SH-SY5Y (cell line): ENCODE measurements at regions not wholly inside any gene's neighbourhood (a gene's known extent, or its start where the extent isn't known, plus 50 kb on each side); places are given as distances from the start of the nearest gene placed in this dataset.

Experiments used
- GATA2 ChIP-seq: IDR thresholded peaks from 2 replicates; pipeline ENCODE4 v1.6.1; 2011; ENCODE audit warnings: mild to moderate bottlenecking, low read depth, low read length
- GATA3 ChIP-seq: IDR thresholded peaks from 2 replicates; pipeline ENCODE4 v1.6.1; 2011; ENCODE audit warnings: low read depth, mild to moderate bottlenecking, low read length, moderate library complexity

- TF ChIP-seq GATA3 (no peak), GATA2 (no peak)
Observed at GRCh38 chr3:181782306-181782954, 70.7 kb downstream of the SOX2 start.
